Thoracic aorta (tissue), 2 donors: ENCODE measurements at regions not wholly inside any gene's neighbourhood (a gene's known extent, or its start where the extent isn't known, plus 50 kb on each side); places are given as distances from the start of the nearest gene placed in this dataset.

Source experiments
- ATAC-seq: fragments of 150-250 bp; one replicate; pipeline ENCODE4 v1.8.0; 2017; ENCODE audit warnings: low read depth; ENCODE audit not compliant: insufficient number of reproducible peaks, low FRiP score
- DNase-seq: peaks from one replicate; pipeline ENCODE4 v3.0.0-alpha.2; 2020; ENCODE audit warnings: low spot score
- H3K27ac ChIP-seq, 2 donors: fragments of 200-600 bp; sonication (generic); 1 replicate in 1 of 2; 2 replicates in 1 of 2; pipeline ENCODE4 v1.5.1; 2016; ENCODE audit warnings: mild to moderate bottlenecking in 2 of 2, moderate library complexity in 2 of 2
- H3K27me3 ChIP-seq: fragments of 200-600 bp; sonication (generic); replicated peaks from 2 replicates; pipeline ENCODE4 v1.6.0; 2016; ENCODE audit warnings: mild to moderate bottlenecking; ENCODE audit not compliant: insufficient read depth
- H3K36me3 ChIP-seq: fragments of 200-600 bp; sonication (generic); one replicate; pipeline ENCODE4 v1.5.1; 2016
- H3K4me1 ChIP-seq, 2 donors: fragments of 200-600 bp; sonication (generic); 1 replicate in 1 of 2; 2 replicates in 1 of 2; pipeline versions ENCODE4 v1.5.1 to v1.6.0; 2016; ENCODE audit warnings: low read depth in 2 of 2, mild to moderate bottlenecking in 1 of 2; ENCODE audit not compliant: control insufficient read depth in 1 of 2
- H3K4me3 ChIP-seq: fragments of 200-600 bp; sonication (generic); 2 replicates; pipeline ENCODE4 v1.5.1; 2016; ENCODE audit warnings: mild to moderate bottlenecking
- H3K9me3 ChIP-seq: fragments of 200-600 bp; sonication (generic); 2 replicates; pipeline ENCODE4 v1.5.1; 2016
- TF ChIP-seq, protein P1 (sequence below): fragments of 200-600 bp; sonication (generic); IDR thresholded peaks from one replicate; pipeline ENCODE4 v1.5.1; 2019; ENCODE audit warnings: antibody characterized with exemption

DNA sequence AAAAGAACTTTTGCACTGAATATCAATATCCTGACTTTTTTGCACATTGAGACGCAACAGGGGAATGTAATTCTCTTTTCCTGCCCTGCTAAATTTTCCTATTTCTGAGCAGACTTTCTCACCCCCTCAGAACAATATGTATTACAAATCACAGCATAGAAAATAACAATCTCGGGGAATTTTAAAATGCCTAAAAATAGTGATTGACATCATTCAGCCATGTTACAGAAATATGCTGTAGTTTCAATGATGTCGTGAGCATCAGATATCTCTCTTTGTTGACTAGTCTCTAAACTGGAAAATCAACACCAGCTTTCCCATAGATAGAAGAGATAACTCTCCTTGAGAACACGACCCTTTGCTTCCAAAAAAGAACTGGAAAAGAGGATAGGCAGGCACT is 166.7 kb downstream of the ZDHHC21 start:
- no peaks in the 10 kb centered on the region for H3K4me1 ChIP-seq
- no peaks in the 10 kb centered on the region for H3K36me3 ChIP-seq
- ATAC-seq: no peak
- H3K4me3 ChIP-seq: no peak overlapping the region
- H3K27ac ChIP-seq: no peak overlapping the region
- no peak for DNase-seq
- no peaks in the 10 kb centered on the region for H3K9me3 ChIP-seq
- H3K27me3 ChIP-seq: no peaks in the 10 kb centered on the region
- TF ChIP-seq, protein P1, sequence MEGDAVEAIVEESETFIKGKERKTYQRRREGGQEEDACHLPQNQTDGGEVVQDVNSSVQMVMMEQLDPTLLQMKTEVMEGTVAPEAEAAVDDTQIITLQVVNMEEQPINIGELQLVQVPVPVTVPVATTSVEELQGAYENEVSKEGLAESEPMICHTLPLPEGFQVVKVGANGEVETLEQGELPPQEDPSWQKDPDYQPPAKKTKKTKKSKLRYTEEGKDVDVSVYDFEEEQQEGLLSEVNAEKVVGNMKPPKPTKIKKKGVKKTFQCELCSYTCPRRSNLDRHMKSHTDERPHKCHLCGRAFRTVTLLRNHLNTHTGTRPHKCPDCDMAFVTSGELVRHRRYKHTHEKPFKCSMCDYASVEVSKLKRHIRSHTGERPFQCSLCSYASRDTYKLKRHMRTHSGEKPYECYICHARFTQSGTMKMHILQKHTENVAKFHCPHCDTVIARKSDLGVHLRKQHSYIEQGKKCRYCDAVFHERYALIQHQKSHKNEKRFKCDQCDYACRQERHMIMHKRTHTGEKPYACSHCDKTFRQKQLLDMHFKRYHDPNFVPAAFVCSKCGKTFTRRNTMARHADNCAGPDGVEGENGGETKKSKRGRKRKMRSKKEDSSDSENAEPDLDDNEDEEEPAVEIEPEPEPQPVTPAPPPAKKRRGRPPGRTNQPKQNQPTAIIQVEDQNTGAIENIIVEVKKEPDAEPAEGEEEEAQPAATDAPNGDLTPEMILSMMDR: no peak

DNA sequence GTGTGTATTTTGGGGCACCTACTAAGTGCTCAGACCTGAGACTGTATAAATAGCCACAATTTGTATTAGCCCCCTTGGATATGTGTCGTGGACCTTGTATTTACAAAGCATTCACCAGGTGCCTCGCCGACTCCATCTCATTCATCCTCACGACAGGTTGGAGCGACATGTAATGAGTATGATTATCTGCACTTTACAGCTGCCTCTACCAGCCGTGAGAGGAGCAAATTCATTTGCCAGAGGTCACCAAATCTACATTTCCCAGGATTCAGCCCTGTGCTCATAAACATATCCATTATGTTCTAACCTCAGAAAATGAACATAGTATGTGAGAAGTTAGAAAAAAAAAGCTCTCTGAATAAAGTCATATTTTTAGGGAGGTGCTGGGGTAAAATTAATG is 167.4 kb downstream of the ZDHHC21 start:
- no peak for DNase-seq
- no peak for ATAC-seq
- Histone ChIP-seq H3K4me1 (no peaks in the 10 kb centered on the region), H3K36me3 (no peaks in the 10 kb centered on the region), H3K27me3 (no peaks in the 10 kb centered on the region), H3K27ac (no peak overlapping the region), H3K9me3 (no peaks in the 10 kb centered on the region), H3K4me3 (no peak overlapping the region)
- TF ChIP-seq, protein P1: no peak

DNA sequence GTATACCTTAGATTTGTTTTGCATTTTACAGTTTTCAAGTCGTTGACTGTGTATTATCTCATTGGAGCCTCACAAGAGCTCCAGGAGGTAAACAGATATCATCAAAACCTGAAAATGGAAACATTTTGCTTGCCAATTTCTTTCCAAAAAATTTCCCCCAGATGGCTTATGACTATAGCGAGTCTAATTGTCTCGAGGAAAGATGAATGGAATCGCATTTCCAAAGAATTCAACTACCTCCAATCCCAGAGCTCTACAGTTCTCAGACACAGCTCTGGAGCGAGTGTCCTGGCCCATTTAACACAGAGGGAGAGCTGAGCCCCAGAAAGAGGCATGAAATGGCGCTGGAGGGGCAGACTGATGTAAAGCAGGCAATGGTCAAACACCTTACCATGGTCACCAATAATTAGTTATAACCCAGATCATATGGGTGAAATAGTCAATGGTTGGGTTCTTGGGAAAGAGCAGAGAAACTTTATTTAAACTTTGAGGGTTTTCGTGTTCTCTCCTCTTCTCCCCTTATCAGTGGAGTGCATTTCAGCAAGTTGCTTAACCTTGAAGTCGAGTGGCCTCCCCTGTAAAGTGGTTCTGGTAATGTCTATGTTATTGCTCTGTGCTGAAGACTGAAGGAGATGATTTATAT is 168.2 kb downstream of the ZDHHC21 start:
- DNase-seq: no peak
- Histone ChIP-seq H3K36me3 (no peaks in the 10 kb centered on the region), H3K27me3 (no peaks in the 10 kb centered on the region), H3K4me3 (no peak overlapping the region), H3K27ac (no peak overlapping the region), H3K4me1 (no peaks in the 10 kb centered on the region), H3K9me3 (no peaks in the 10 kb centered on the region)
- ATAC-seq: no peak
- TF ChIP-seq, protein P1: no peak

DNA sequence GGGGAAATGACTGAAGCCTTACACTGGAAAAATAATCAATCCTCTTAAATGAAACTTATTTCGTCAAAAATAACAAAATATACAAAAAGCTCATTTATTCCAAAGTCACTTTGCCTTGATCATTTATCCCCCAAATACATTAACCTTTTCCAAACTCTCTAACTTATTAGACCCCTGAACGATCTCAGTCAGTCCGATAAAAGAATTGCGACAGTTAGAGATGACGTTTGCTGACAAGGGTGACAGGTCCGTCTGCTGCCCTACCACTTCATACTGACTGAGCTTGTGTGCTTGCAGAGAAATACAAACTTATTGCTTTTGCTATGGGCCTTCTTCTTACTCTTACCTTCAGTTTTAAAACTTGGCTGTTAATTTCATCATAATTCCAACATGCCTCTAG is 169.7 kb downstream of the ZDHHC21 start:
- DNase-seq: no peak
- Histone ChIP-seq H3K9me3 (no peaks in the 10 kb centered on the region), H3K27me3 (no peaks in the 10 kb centered on the region), H3K36me3 (no peaks in the 10 kb centered on the region), H3K27ac (no peak overlapping the region), H3K4me1 (no peaks in the 10 kb centered on the region), H3K4me3 (no peak overlapping the region)
- TF ChIP-seq, protein P1: no peak
- no peak for ATAC-seq

DNA sequence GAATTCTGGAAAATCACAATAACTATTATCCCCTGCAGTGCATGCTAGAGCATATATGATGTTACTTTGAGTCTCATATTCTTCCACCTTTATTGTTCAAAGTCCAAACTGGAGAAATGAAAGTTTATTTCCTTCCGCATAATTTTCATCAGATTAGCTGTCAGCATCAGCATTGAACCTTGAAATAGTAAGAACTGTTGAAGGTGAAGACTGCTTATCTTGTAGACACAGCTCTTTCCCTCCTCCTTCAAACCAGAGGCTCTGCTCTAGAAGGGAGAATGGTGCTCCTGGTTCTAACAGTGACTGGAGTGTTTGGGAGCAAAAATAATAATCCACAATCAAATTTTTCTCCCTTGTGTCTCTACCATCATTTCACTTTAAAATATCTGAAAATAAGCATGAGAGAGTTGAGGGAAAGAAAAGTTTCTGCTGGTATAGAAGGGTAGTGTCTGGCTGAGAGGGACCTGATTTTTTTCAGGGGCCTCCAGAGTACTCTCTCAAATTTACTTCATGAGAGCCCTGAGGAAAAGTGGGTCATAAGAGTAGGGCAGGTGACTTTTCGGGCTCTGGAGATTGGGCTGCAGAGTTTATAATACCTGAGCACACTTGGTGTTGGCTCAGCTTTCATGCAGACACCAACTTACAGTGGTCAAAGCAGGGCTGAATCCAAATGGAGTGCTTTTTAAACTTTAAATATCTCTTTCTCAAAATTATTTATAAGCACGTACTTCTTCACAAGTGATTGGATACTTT is 170.4 kb downstream of the ZDHHC21 start:
- ATAC-seq (no peak), DNase-seq (no peak)
- no peaks in the 10 kb centered on the region for H3K4me1 ChIP-seq
- TF ChIP-seq, protein P1: no peak
- no peaks in the 10 kb centered on the region for H3K36me3 ChIP-seq
- H3K9me3 ChIP-seq: no peaks in the 10 kb centered on the region
- no peak overlapping the region for H3K27ac ChIP-seq
- H3K27me3 ChIP-seq: no peaks in the 10 kb centered on the region
- no peak overlapping the region for H3K4me3 ChIP-seq
